HepG2 (cell line): ENCODE measurements at regions not wholly inside any gene's neighbourhood (a gene's known extent, or its start where the extent isn't known, plus 50 kb on each side); places are given as distances from the start of the nearest gene placed in this dataset.

Source experiments
- ATAC-seq: fragments of 200-7000 bp; cut with Tn5 transposase; 3 replicates; pipeline ENCODE4 v1.9.1; 2020; ENCODE audit warnings: mild to moderate bottlenecking, moderate library complexity
- BruUV-seq: library from RNA; stranded (reverse); fragments of 400-500 nt; replicated peaks from 2 replicates; lab custom pipeline; 2021; lab: Mats Ljungman, UMichigan
- CTCF ChIA-PET: fragments of 300-600 bp; formaldehyde crosslinking; extraction: SDS; loops from one replicate; lab custom pipeline; 2021; ENCODE audit warnings: low total read pairs, inconsistent platforms, low intra/inter-chr PET ratio; lab: Yijun Ruan, JAX
- POLR2A ChIA-PET: fragments of 350-600 bp; sonication (Branson Sonifier 250); formaldehyde crosslinking; loops from one replicate; lab custom pipeline; 2020; ENCODE audit warnings: antibody characterized with exemption, inconsistent platforms; lab: Yijun Ruan, JAX
- DNase-seq: peaks from one replicate; pipeline ENCODE4 v3.0.0-alpha.2; 2015; ENCODE audit warnings: low spot score
- FAIRE-seq: peaks from 3 replicates; lab custom pipeline; 2011; peaks lifted over from hg19 to GRCh38; lab: Jason Lieb, UNC
- H2AFZ ChIP-seq: one replicate; pipeline ENCODE4 v1.6.1; 2011; ENCODE audit warnings: low read length, inconsistent platforms
- H3K27ac ChIP-seq: fragments of 300-600 bp; 3 replicates; pipeline ENCODE4 v1.8.0; 2011; ENCODE audit warnings: mixed run types, mild to moderate bottlenecking, mixed read lengths, low read length, inconsistent platforms; ENCODE audit not compliant: insufficient read depth; ENCODE audit errors: extremely low read length
- H3K27me3 ChIP-seq, 2 experiments: fragments of 200-600 bp in 1 of 2; 2 replicates in 1 of 2; 3 replicates in 1 of 2; pipeline versions ENCODE4 v1.6.0 to v1.8.0; 2011; ENCODE audit warnings: low read length in 2 of 2, mild to moderate bottlenecking in 2 of 2, moderate library complexity in 2 of 2, inconsistent platforms in 1 of 2; ENCODE audit not compliant: insufficient read depth in 2 of 2, control insufficient read depth in 1 of 2
- H3K36me3 ChIP-seq, 2 experiments: fragments of 200-600 bp in 1 of 2; replicated peaks in 1 of 2; 2 replicates in 1 of 2; 3 replicates in 1 of 2; pipeline versions ENCODE4 v1.5.1 to v1.8.0; 2011; ENCODE audit warnings: low read length in 2 of 2, inconsistent platforms in 1 of 2; ENCODE audit not compliant: insufficient read depth in 2 of 2, control insufficient read depth in 1 of 2
- H3K4me1 ChIP-seq: 2 replicates; pipeline ENCODE4 v1.5.1; 2012; ENCODE audit warnings: low read length, inconsistent platforms; ENCODE audit not compliant: insufficient read depth
- H3K4me2 ChIP-seq: 2 replicates; pipeline ENCODE4 v1.6.0; 2011; ENCODE audit warnings: low read depth, low read length, inconsistent platforms
- H3K4me3 ChIP-seq, 3 experiments: fragments of 200-600 bp in 1 of 3; sonication (generic), shearing (Covaris generic) in 1 of 3; replicated peaks in 1 of 3; 2 replicates each; pipeline ENCODE4 v1.5.1; 2011 to 2016; ENCODE audit warnings: low read length in 3 of 3, inconsistent platforms in 2 of 3, low read depth in 2 of 3, mild to moderate bottlenecking in 2 of 3, control low read depth in 1 of 3, mixed read lengths in 1 of 3; ENCODE audit not compliant: insufficient read depth in 1 of 3
- H3K79me2 ChIP-seq: one replicate; pipeline ENCODE4 v1.6.1; 2011; ENCODE audit warnings: low read length, inconsistent platforms; ENCODE audit not compliant: insufficient read depth
- H3K9ac ChIP-seq: 2 replicates; pipeline ENCODE4 v1.6.0; 2011; ENCODE audit warnings: mild to moderate bottlenecking, low read depth, low read length, inconsistent platforms; ENCODE audit not compliant: insufficient read depth
- H3K9me3 ChIP-seq: 2 replicates; pipeline ENCODE4 v1.5.1; 2012; ENCODE audit warnings: mild to moderate bottlenecking, low read length
- H4K20me1 ChIP-seq: 2 replicates; pipeline ENCODE4 v1.6.0; 2011; ENCODE audit warnings: inconsistent platforms, mild to moderate bottlenecking, low read length, moderate library complexity; ENCODE audit not compliant: insufficient read depth
- ATF4 ChIP-seq, 2 experiments: fragments of 450-650 bp in 1 of 2; sonication (generic) in 1 of 2; formaldehyde crosslinking; IDR thresholded peaks; 2 replicates each; pipeline versions ENCODE4 v1.5.0 to v1.8.0; 2020 to 2022; ENCODE audit warnings: mild to moderate bottlenecking in 1 of 2, missing genetic modification reagents in 1 of 2
- REST ChIP-seq, 2 experiments: IDR thresholded peaks; 2 replicates each; pipeline ENCODE4 v1.6.1; 2011 to 2012; ENCODE audit warnings: low read length in 2 of 2, borderline replicate concordance in 1 of 2, low read depth in 1 of 2, mild to moderate bottlenecking in 1 of 2, moderate library complexity in 1 of 2
- TCF7L2 ChIP-seq: IDR thresholded peaks from 2 replicates; pipeline ENCODE4 v1.6.1; 2011; ENCODE audit warnings: mild to moderate bottlenecking, low read depth, low read length, moderate library complexity
- ZMYM2 ChIP-seq: sonication (generic); formaldehyde crosslinking; IDR thresholded peaks from 2 replicates; pipeline ENCODE4 v1.8.0; 2022; ENCODE audit warnings: mild to moderate bottlenecking, missing genetic modification reagents
- ZNF230 ChIP-seq: sonication (generic); formaldehyde crosslinking; IDR thresholded peaks from 2 replicates; pipeline ENCODE4 v1.4.0; 2020; ENCODE audit warnings: mild to moderate bottlenecking, missing genetic modification reagents
- ZNF280D ChIP-seq: sonication (generic); formaldehyde crosslinking; IDR thresholded peaks from 2 replicates; pipeline ENCODE4 v1.5.1; 2020; ENCODE audit warnings: mild to moderate bottlenecking, missing genetic modification reagents
- ZNF33A ChIP-seq: sonication (generic); formaldehyde crosslinking; IDR thresholded peaks from 2 replicates; pipeline ENCODE4 v1.5.1; 2020; ENCODE audit warnings: missing genetic modification reagents, mild to moderate bottlenecking, moderate library complexity, borderline replicate concordance
- WGBS: methylation state at CpG from one replicate; pipeline ENCODE4 v1.1.6; 2017; ENCODE audit warnings: low lambda C conversion rate; 5-methylcytosine and 5-hydroxymethylcytosine counted together
- in situ Hi-C: cut with HindIII; loops from 2 replicates; pipeline ENCODE4 v1.10.0; 2017; ENCODE audit warnings: low pct_unique_long_range_greater_than_20kb; ENCODE audit not compliant: extremely low pct_ligation_motif_present
- intact Hi-C: fragments of 100-400 bp; cut with micrococcal nuclease; formaldehyde crosslinking; loops from one replicate; pipeline ENCODE4 v1.10.0; 2022; ENCODE audit not compliant: unreplicated experiment
- TF ChIP-seq, protein P1 (sequence below): sonication (generic); formaldehyde crosslinking; conservative IDR thresholded peaks from 2 replicates; pipeline ENCODE4 v1.4.0; 2020; ENCODE audit warnings: mild to moderate bottlenecking, missing genetic modification reagents, moderate library complexity
- TF ChIP-seq, protein P2 (sequence below): sonication (generic); formaldehyde crosslinking; IDR thresholded peaks from 2 replicates; pipeline ENCODE4 v1.4.0; 2020; ENCODE audit warnings: mild to moderate bottlenecking, low read depth, missing genetic modification reagents

GRCh38 chr13:80430561-80430960 is 89.6 kb upstream of the SPRY2 start (continued):
- TF ChIP-seq TCF7L2 (no peak), REST (IDR thresholded peaks at IDR 0.05; ENCODE audit: borderline replicate concordance in 1 of 2, low read depth in 1 of 2, low read length in 2 of 2) (no peak), ZNF280D (no peak)

DNA sequence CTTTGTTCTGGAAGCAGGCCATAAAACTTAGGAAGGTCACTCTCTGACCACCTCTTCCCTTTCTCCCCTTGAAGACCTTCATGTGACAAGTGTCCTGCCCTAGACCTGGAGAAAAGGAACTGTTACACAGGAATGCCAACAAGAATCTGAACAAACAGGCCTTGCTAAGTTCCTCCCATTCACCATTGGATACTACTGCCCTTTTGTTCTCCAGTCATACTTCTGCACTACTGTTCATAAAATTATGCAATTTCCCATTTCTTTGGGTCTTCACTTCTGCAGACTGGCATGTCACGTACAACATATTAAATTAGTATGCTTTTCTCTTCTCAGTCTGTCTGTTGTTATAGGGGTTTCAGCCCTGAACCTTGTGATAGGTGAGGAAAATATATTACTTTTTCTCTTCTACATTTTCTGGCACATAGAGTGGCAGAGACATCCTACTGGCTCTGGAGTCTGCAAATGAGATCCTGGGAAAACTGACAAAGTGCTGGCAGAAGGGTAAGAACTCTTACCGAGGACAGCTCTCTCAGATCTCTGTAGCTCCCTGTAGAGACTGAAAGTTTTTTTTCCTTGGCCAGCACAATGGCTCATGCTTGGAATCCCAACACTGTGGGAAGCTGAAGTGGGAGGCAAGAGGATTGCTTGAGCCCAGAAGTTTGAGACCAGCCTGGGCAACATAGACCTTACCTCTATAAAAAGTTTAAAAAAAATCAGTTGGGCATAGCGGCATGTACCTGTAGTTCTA is 87.6 kb upstream of the SPRY2 start:
- H3K4me3 ChIP-seq, result no peak overlapping the region
- ATAC-seq (no peak), FAIRE-seq (no peak), DNase-seq (no peak)
- H2AFZ ChIP-seq, result no peak overlapping the region
- H3K36me3 ChIP-seq, result no peaks in the 10 kb centered on the region
- POLR2A ChIA-PET, result no interaction called here
- 0% methylated on average over 3 of the region's 3 CpGs for WGBS
- no peak overlapping the region for H3K4me2 ChIP-seq
- H3K9ac ChIP-seq, result no peak overlapping the region
- CTCF ChIA-PET, result no interaction called here
- peaks cover 17% of the 10 kb centered on the region for H3K9me3 ChIP-seq
- no peaks in the 10 kb centered on the region for H4K20me1 ChIP-seq
- H3K27me3 ChIP-seq, result no peaks in the 10 kb centered on the region
- intact Hi-C loops (no loop called here), in situ Hi-C loops (no loop called here)
- no peak overlapping the region for H3K27ac ChIP-seq
- no peaks in the 10 kb centered on the region for H3K79me2 ChIP-seq
- BruUV-seq, result no TSS peak
- H3K4me1 ChIP-seq, result no peaks in the 10 kb centered on the region
- TF ChIP-seq ZMYM2 (CRISPR knock-in tag) (no peak), ZNF33A (CRISPR knock-in tag) (no peak), ATF4 (CRISPR knock-in tag; IDR thresholded peaks at IDR 0.05) (no peak), ZNF230 (no peak)
- TF ChIP-seq, protein P1, sequence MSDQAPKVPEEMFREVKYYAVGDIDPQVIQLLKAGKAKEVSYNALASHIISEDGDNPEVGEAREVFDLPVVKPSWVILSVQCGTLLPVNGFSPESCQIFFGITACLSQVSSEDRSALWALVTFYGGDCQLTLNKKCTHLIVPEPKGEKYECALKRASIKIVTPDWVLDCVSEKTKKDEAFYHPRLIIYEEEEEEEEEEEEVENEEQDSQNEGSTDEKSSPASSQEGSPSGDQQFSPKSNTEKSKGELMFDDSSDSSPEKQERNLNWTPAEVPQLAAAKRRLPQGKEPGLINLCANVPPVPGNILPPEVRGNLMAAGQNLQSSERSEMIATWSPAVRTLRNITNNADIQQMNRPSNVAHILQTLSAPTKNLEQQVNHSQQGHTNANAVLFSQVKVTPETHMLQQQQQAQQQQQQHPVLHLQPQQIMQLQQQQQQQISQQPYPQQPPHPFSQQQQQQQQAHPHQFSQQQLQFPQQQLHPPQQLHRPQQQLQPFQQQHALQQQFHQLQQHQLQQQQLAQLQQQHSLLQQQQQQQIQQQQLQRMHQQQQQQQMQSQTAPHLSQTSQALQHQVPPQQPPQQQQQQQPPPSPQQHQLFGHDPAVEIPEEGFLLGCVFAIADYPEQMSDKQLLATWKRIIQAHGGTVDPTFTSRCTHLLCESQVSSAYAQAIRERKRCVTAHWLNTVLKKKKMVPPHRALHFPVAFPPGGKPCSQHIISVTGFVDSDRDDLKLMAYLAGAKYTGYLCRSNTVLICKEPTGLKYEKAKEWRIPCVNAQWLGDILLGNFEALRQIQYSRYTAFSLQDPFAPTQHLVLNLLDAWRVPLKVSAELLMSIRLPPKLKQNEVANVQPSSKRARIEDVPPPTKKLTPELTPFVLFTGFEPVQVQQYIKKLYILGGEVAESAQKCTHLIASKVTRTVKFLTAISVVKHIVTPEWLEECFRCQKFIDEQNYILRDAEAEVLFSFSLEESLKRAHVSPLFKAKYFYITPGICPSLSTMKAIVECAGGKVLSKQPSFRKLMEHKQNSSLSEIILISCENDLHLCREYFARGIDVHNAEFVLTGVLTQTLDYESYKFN (CRISPR knock-in tag), result no peak
- TF ChIP-seq, protein P2, sequence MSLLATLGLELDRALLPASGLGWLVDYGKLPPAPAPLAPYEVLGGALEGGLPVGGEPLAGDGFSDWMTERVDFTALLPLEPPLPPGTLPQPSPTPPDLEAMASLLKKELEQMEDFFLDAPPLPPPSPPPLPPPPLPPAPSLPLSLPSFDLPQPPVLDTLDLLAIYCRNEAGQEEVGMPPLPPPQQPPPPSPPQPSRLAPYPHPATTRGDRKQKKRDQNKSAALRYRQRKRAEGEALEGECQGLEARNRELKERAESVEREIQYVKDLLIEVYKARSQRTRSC (CRISPR knock-in tag), result no peak
